Ishikawa (cell line): ENCODE measurements at regions not wholly inside any gene's neighbourhood (a gene's known extent, or its start where the extent isn't known, plus 50 kb on each side); places are given as distances from the start of the nearest gene placed in this dataset.

ENCODE experiments used
- CEBPB ChIP-seq: IDR thresholded peaks from 2 replicates; pipeline ENCODE4 v1.6.1; 2012
- CREB1 ChIP-seq: IDR thresholded peaks from 2 replicates; pipeline ENCODE4 v1.6.1; 2012; ENCODE audit warnings: low read depth
- EGR1 ChIP-seq: IDR thresholded peaks from 2 replicates; pipeline ENCODE4 v1.6.1; 2012
- EP300 ChIP-seq: IDR thresholded peaks from 2 replicates; pipeline ENCODE4 v1.6.1; 2012; ENCODE audit warnings: borderline replicate concordance
- FOXM1 ChIP-seq: IDR thresholded peaks from 2 replicates; pipeline ENCODE4 v1.6.1; 2012; ENCODE audit warnings: low read depth, borderline replicate concordance
- MAX ChIP-seq: IDR thresholded peaks from 2 replicates; pipeline ENCODE4 v1.6.1; 2012
- NFIC ChIP-seq: IDR thresholded peaks from 2 replicates; pipeline ENCODE4 v1.6.1; 2012
- RAD21 ChIP-seq: IDR thresholded peaks from 2 replicates; pipeline ENCODE4 v1.6.1; 2012; ENCODE audit warnings: low read depth
- REST ChIP-seq: IDR thresholded peaks from 2 replicates; pipeline ENCODE4 v1.6.1; 2012; ENCODE audit warnings: low read depth, mild to moderate bottlenecking
- TAF1 ChIP-seq: IDR thresholded peaks from 2 replicates; pipeline ENCODE4 v1.6.1; 2012; ENCODE audit warnings: low read depth, mild to moderate bottlenecking
- TCF12 ChIP-seq: IDR thresholded peaks from 2 replicates; pipeline ENCODE4 v1.6.1; 2012; ENCODE audit warnings: low read depth
- TEAD4 ChIP-seq: IDR thresholded peaks from 2 replicates; pipeline ENCODE4 v1.6.1; 2012
- USF1 ChIP-seq: IDR thresholded peaks from 2 replicates; pipeline ENCODE4 v1.6.1; 2012
- YY1 ChIP-seq: IDR thresholded peaks from 2 replicates; pipeline ENCODE4 v1.6.1; 2012; ENCODE audit warnings: low read depth
- ZBTB7A ChIP-seq: IDR thresholded peaks from 2 replicates; pipeline ENCODE4 v1.6.1; 2012; ENCODE audit warnings: low read depth

- TF ChIP-seq FOXM1: no peak
- no peak for TF ChIP-seq REST
- TF ChIP-seq NFIC: no peak
- TF ChIP-seq CREB1: no peak
- TF ChIP-seq EP300: no peak
- TF ChIP-seq YY1: no peak
- TF ChIP-seq EGR1: no peak
- TF ChIP-seq CEBPB: no peak
- TF ChIP-seq ZBTB7A: no peak
- no peak for TF ChIP-seq RAD21
- TF ChIP-seq USF1: no peak
- TF ChIP-seq TAF1: no peak
- no peak for TF ChIP-seq MAX
- TF ChIP-seq TCF12: no peak
Observed at GRCh38 chr6:120588424-120588823, 745.9 kb downstream of the TBC1D32 start.

GRCh38 chr6:120587381-120587780, 746.9 kb downstream of the TBC1D32 start:
- TF ChIP-seq CREB1 (no peak), TCF12 (no peak), CEBPB (no peak), TEAD4 (no peak), FOXM1 (no peak), EP300 (no peak), REST (no peak), NFIC (no peak)

GRCh38 chr6:120584111-120584760, 750.0 kb downstream of the TBC1D32 start:
- TF ChIP-seq FOXM1 (no peak), TEAD4 (no peak), MAX (no peak), REST (no peak)

- TF ChIP-seq ZBTB7A: no peak
- no peak for TF ChIP-seq CREB1
- no peak for TF ChIP-seq TCF12
- TF ChIP-seq MAX: no peak
- no peak for TF ChIP-seq FOXM1
- no peak for TF ChIP-seq EGR1
- no peak for TF ChIP-seq RAD21
- TF ChIP-seq YY1: no peak
- TF ChIP-seq TAF1: no peak
- TF ChIP-seq NFIC: no peak
- no peak for TF ChIP-seq CEBPB
- TF ChIP-seq REST: no peak
- no peak for TF ChIP-seq EP300
- TF ChIP-seq USF1: no peak
- TF ChIP-seq TEAD4: no peak
Observed at GRCh38 chr6:120576061-120576460, 758.2 kb downstream of the TBC1D32 start.
